IMR-90 (cell line): ENCODE measurements at regions not wholly inside any gene's neighbourhood (a gene's known extent, or its start where the extent isn't known, plus 50 kb on each side); places are given as distances from the start of the nearest gene placed in this dataset.

ENCODE experiments used
- ATAC-seq: fragments of 200-7000 bp; cut with Tn5 transposase; 2 replicates; pipeline ENCODE4 v1.9.1; 2020; ENCODE audit warnings: low read depth, mild to moderate bottlenecking, moderate library complexity
- BruUV-seq: library from RNA; stranded (reverse); fragments of 400-500 nt; replicated peaks from 2 replicates; lab custom pipeline; 2021; lab: Mats Ljungman, UMichigan
- CTCF ChIA-PET: fragments of 300-600 bp; formaldehyde crosslinking; extraction: SDS; loops from one replicate; lab custom pipeline; 2021; ENCODE audit warnings: antibody characterized with exemption; lab: Yijun Ruan, JAX
- POLR2A ChIA-PET: fragments of 300-600 bp; sonication (Branson Sonifier 250); formaldehyde crosslinking; loops from one replicate; lab custom pipeline; 2022; ENCODE audit warnings: antibody characterized with exemption; ENCODE audit not compliant: unreplicated experiment; lab: Charles Lee
- DNase-seq: peaks from one replicate; pipeline ENCODE4 v3.0.0; 2013
- H2AFZ ChIP-seq: replicated peaks from 2 replicates; pipeline ENCODE3; 2013; ENCODE audit warnings: low read length, mild to moderate bottlenecking; ENCODE audit not compliant: poor library complexity
- H2AK5ac ChIP-seq: 2 replicates; pipeline ENCODE4 v1.6.1; 2013; ENCODE audit warnings: low read depth, low read length, inconsistent platforms
- H2AK9ac ChIP-seq: replicated peaks from 2 replicates; pipeline ENCODE3; 2013; ENCODE audit warnings: mild to moderate bottlenecking, low read depth, low read length, moderate library complexity; ENCODE audit not compliant: poor library complexity
- H2BK120ac ChIP-seq: 2 replicates; pipeline ENCODE4 v1.6.1; 2013; ENCODE audit warnings: low read depth, low read length, inconsistent platforms
- H2BK15ac ChIP-seq: 3 replicates; pipeline ENCODE4 v1.6.1; 2013; ENCODE audit warnings: low read depth, low read length, inconsistent platforms
- H2BK20ac ChIP-seq: 2 replicates; pipeline ENCODE4 v1.6.1; 2013; ENCODE audit warnings: low read depth, mild to moderate bottlenecking, inconsistent platforms, low read length, moderate library complexity
- H2BK5ac ChIP-seq: 2 replicates; pipeline ENCODE4 v1.6.1; 2013; ENCODE audit warnings: mild to moderate bottlenecking, low read depth, low read length, inconsistent platforms; ENCODE audit not compliant: poor library complexity, severe bottlenecking
- H3K14ac ChIP-seq: replicated peaks from 2 replicates; pipeline ENCODE4 v1.6.1; 2013; ENCODE audit warnings: low read depth, low read length, inconsistent platforms
- H3K18ac ChIP-seq: 2 replicates; pipeline ENCODE4 v1.6.1; 2013; ENCODE audit warnings: low read depth, low read length, control low read depth
- H3K23ac ChIP-seq: 2 replicates; pipeline ENCODE4 v1.6.1; 2013; ENCODE audit warnings: low read depth, low read length, inconsistent platforms
- H3K27ac ChIP-seq: 2 replicates; pipeline ENCODE4 v1.5.1; 2013; ENCODE audit warnings: mild to moderate bottlenecking, control low read depth, low read length; ENCODE audit not compliant: insufficient read depth
- H3K27me3 ChIP-seq: 2 replicates; pipeline ENCODE4 v1.6.1; 2013; ENCODE audit warnings: low read length; ENCODE audit not compliant: control insufficient read depth, insufficient read depth
- H3K36me3 ChIP-seq: 2 replicates; pipeline ENCODE4 v1.6.1; 2013; ENCODE audit warnings: low read length, mixed read lengths; ENCODE audit not compliant: control insufficient read depth, insufficient read depth
- H3K4ac ChIP-seq: 2 replicates; pipeline ENCODE4 v1.6.1; 2013; ENCODE audit warnings: low read depth, low read length, inconsistent platforms
- H3K4me1 ChIP-seq: 2 replicates; pipeline ENCODE4 v1.6.1; 2013; ENCODE audit warnings: low read length, mixed read lengths; ENCODE audit not compliant: control insufficient read depth, insufficient read depth
- H3K4me2 ChIP-seq: 2 replicates; pipeline ENCODE4 v1.6.1; 2013; ENCODE audit warnings: low read depth, mild to moderate bottlenecking, control low read depth, low read length, moderate library complexity
- H3K4me3 ChIP-seq: 2 replicates; pipeline ENCODE4 v1.5.1; 2013; ENCODE audit warnings: low read depth, mild to moderate bottlenecking, control low read depth, low read length, moderate library complexity; ENCODE audit not compliant: insufficient read depth
- H3K56ac ChIP-seq: 2 replicates; pipeline ENCODE4 v1.6.1; 2013; ENCODE audit warnings: low read length, inconsistent platforms; ENCODE audit not compliant: insufficient read depth; ENCODE audit errors: extremely low read depth
- H3K79me1 ChIP-seq, 2 experiments: 2 replicates each; pipeline ENCODE4 v1.6.1; 2013; ENCODE audit warnings: low read length in 2 of 2, inconsistent platforms in 1 of 2, low read depth in 1 of 2
- H3K9ac ChIP-seq: 2 replicates; pipeline ENCODE4 v1.6.1; 2013; ENCODE audit warnings: low read depth, low read length, control low read depth
- H3K9me1 ChIP-seq: 2 replicates; pipeline ENCODE4 v1.6.1; 2013; ENCODE audit warnings: low read length, inconsistent platforms; ENCODE audit not compliant: insufficient read depth
- H3K9me3 ChIP-seq: 2 replicates; pipeline ENCODE4 v1.6.1; 2013; ENCODE audit warnings: low read length; ENCODE audit not compliant: control insufficient read depth, insufficient read depth
- H4K20me1 ChIP-seq: 2 replicates; pipeline ENCODE4 v1.6.1; 2013; ENCODE audit warnings: low read length, inconsistent platforms; ENCODE audit not compliant: insufficient read depth
- H4K5ac ChIP-seq: 2 replicates; pipeline ENCODE4 v1.6.1; 2013; ENCODE audit warnings: mild to moderate bottlenecking, low read depth, low read length, control low read depth
- H4K8ac ChIP-seq, 2 experiments: 2 replicates each; pipeline ENCODE4 v1.6.1; 2013; ENCODE audit warnings: low read depth in 2 of 2, low read length in 2 of 2, control low read depth in 1 of 2, inconsistent platforms in 1 of 2
- H4K91ac ChIP-seq: 2 replicates; pipeline ENCODE4 v1.6.1; 2013; ENCODE audit warnings: low read depth, low read length, inconsistent platforms; ENCODE audit not compliant: insufficient read depth
- BHLHE40 ChIP-seq: fragments of 150-350 bp; IDR thresholded peaks from 2 replicates; pipeline ENCODE4 v1.6.1; 2016; ENCODE audit warnings: mild to moderate bottlenecking, low read depth, low read length
- CEBPB ChIP-seq: IDR thresholded peaks from 2 replicates; pipeline ENCODE4 v1.6.1; 2012; ENCODE audit warnings: low read depth, low read length, improper control_type of control experiment
- CHD1 ChIP-seq: IDR thresholded peaks from 2 replicates; pipeline ENCODE4 v1.6.1; 2012; ENCODE audit warnings: low read depth, low read length, improper control_type of control experiment
- CTCF ChIP-seq: conservative IDR thresholded peaks from 2 replicates; pipeline ENCODE4 v1.5.1; 2012; ENCODE audit warnings: mild to moderate bottlenecking, low read depth, low read length, improper control_type of control experiment
- ELK1 ChIP-seq: fragments of 150-350 bp; IDR thresholded peaks from 2 replicates; pipeline ENCODE4 v1.6.1; 2016; ENCODE audit warnings: low read depth, mild to moderate bottlenecking, low read length, moderate library complexity, borderline replicate concordance
- FOS ChIP-seq: fragments of 150-350 bp; IDR thresholded peaks from 2 replicates; pipeline ENCODE4 v1.6.1; 2016; ENCODE audit warnings: low read depth, low read length
- MAFK ChIP-seq: IDR thresholded peaks from 2 replicates; pipeline ENCODE4 v1.6.1; 2012; ENCODE audit warnings: low read depth, low read length, improper control_type of control experiment
- MAZ ChIP-seq: IDR thresholded peaks from 2 replicates; pipeline ENCODE4 v1.6.1; 2012; ENCODE audit warnings: low read depth, mild to moderate bottlenecking, low read length, improper control_type of control experiment, moderate library complexity, borderline replicate concordance
- MXI1 ChIP-seq: IDR thresholded peaks from 2 replicates; pipeline ENCODE4 v1.6.1; 2012; ENCODE audit warnings: low read depth, mild to moderate bottlenecking, low read length, moderate library complexity, borderline replicate concordance
- NFE2L2 ChIP-seq: fragments of 150-350 bp; IDR thresholded peaks from 2 replicates; pipeline ENCODE4 v1.6.1; 2016; ENCODE audit warnings: low read depth, mild to moderate bottlenecking, low read length
- POLR2A ChIP-seq: IDR thresholded peaks from 2 replicates; pipeline ENCODE4 v1.6.1; 2012; ENCODE audit warnings: mild to moderate bottlenecking, low read depth, low read length
- RAD21 ChIP-seq: IDR thresholded peaks from 2 replicates; pipeline ENCODE4 v1.6.1; 2012; ENCODE audit warnings: low read length, improper control_type of control experiment
- RCOR1 ChIP-seq: IDR thresholded peaks from 2 replicates; pipeline ENCODE4 v1.6.1; 2012; ENCODE audit warnings: mild to moderate bottlenecking, low read length, improper control_type of control experiment; ENCODE audit not compliant: insufficient replicate concordance
- RFX5 ChIP-seq: IDR thresholded peaks from 2 replicates; pipeline ENCODE4 v1.8.0; 2012; ENCODE audit warnings: low read depth, mild to moderate bottlenecking, low read length, moderate library complexity
- SMC3 ChIP-seq: fragments of 150-350 bp; IDR thresholded peaks from 2 replicates; pipeline ENCODE4 v1.6.1; 2016; ENCODE audit warnings: low read depth, mild to moderate bottlenecking, antibody characterized with exemption, low read length, moderate library complexity
- USF2 ChIP-seq: fragments of 150-350 bp; IDR thresholded peaks from 2 replicates; pipeline ENCODE4 v1.6.1; 2017; ENCODE audit warnings: mild to moderate bottlenecking, antibody characterized with exemption, low read length, low read depth
- WGBS, 2 experiments: methylation state at CpG; one replicate each; pipeline versions ENCODE4 v1.1.5 to v1.1.7; 2013; ENCODE audit warnings: missing lambda C conversion rate in 2 of 2; ENCODE audit not compliant: insufficient read length in 1 of 2; ENCODE audit errors: extremely low coverage in 2 of 2; 5-methylcytosine and 5-hydroxymethylcytosine counted together
- dilution Hi-C: fragments of 300-500 bp; cut with HindIII; formaldehyde crosslinking; loops from one replicate; pipeline ENCODE4 v1.14.3; 2018; ENCODE audit warnings: low sequenced_read_pairs; ENCODE audit not compliant: unreplicated experiment
- in situ Hi-C: fragments of 300-500 bp; cut with MboI; formaldehyde crosslinking; loops from 3 replicates; pipeline ENCODE4 v1.14.3; 2019; ENCODE audit warnings: low sequenced_read_pairs, inconsistent platforms, mixed read lengths
- intact Hi-C: fragments of 100-400 bp; cut with micrococcal nuclease; formaldehyde crosslinking; loops from 2 replicates; pipeline ENCODE4 v1.10.0; 2022

GRCh38 chr1:208641579-208642280, 397.5 kb upstream of the PLXNA2 start:
- in situ Hi-C loops: no loop called here

More at GRCh38 chr1:208641579-208642280, 397.5 kb upstream of the PLXNA2 start:
- Histone ChIP-seq H3K4me2 (no peak overlapping the region), H3K36me3 (no peaks in the 10 kb centered on the region), H2AK5ac (no peak overlapping the region), H3K9me3 (no peaks in the 10 kb centered on the region; the same call in 1 of the 2 replicates), H4K91ac (no peak overlapping the region), H3K9me1 (no peaks in the 10 kb centered on the region), H3K56ac (no peak overlapping the region), H3K27me3 (no peaks in the 10 kb centered on the region), H3K9ac (no peak overlapping the region), H2BK20ac (no peak overlapping the region), H3K79me1 (no peaks in the 10 kb centered on the region), H4K5ac (no peak overlapping the region), H2AFZ (no peak overlapping the region), H3K4me3 (no peak overlapping the region), H3K4me1 (no peaks in the 10 kb centered on the region), H3K18ac (no peak overlapping the region), H4K20me1 (no peaks in the 10 kb centered on the region), H2BK120ac (no peak overlapping the region), H3K14ac (no peak overlapping the region), H3K27ac (no peak overlapping the region), H2BK5ac (no peak overlapping the region), H4K8ac (no peak overlapping the region), H2BK15ac (no peak overlapping the region), H3K4ac (no peak overlapping the region), H2AK9ac (no peak overlapping the region), H3K23ac (no peak overlapping the region)
- ChIA-PET POLR2A (no interaction called here), CTCF (interaction anchor here (0.5 kb wide), 1 partner anchor 641 kb away, joined by 3 read pairs; no protein-coding TSS in a partner anchor)
- BruUV-seq: no TSS peak
- TF ChIP-seq MXI1 (no peak), MAZ (no peak), BHLHE40 (no peak), CTCF (no peak), RAD21 (no peak), RFX5 (no peak), ELK1 (no peak), POLR2A (no peak), NFE2L2 (no peak), USF2 (no peak), CHD1 (no peak), MAFK (no peak), SMC3 (no peak), CEBPB (no peak), FOS (no peak), RCOR1 (no peak)
- dilution Hi-C loops (no loop called here), intact Hi-C loops (no loop called here)
- WGBS, 2 experiments: no CpG with 5 or more reads among the region's 4 CpGs
- DNase-seq: no peak
- no peak for ATAC-seq
